ENCODE measurements at regions not wholly inside any gene's neighbourhood (a gene's known extent, or its start where the extent isn't known, plus 50 kb on each side); places are given as distances from the start of the nearest gene placed in this dataset.

- no peak for DNase-seq (ENCODE audit: extremely low spot score, insufficient read length, low read depth)
- no peak for FAIRE-seq
Measured at GRCh38 chr7:117929237-117929636, 56.0 kb upstream of the CTTNBP2 start.

GRCh38 chr7:117931314-117931713 is 58.1 kb upstream of the CTTNBP2 start:
- no peak for FAIRE-seq
- no peak for DNase-seq (ENCODE audit: extremely low spot score, insufficient read length, low read depth)

- no peak for FAIRE-seq
- no peak for DNase-seq (ENCODE audit: extremely low spot score, insufficient read length, low read depth)
Measured at GRCh38 chr7:117937049-117937752, 64.0 kb upstream of the CTTNBP2 start.

- FAIRE-seq (no peak), DNase-seq (ENCODE audit: extremely low spot score, insufficient read length, low read depth) (no peak)
Measured at GRCh38 chr7:117937753-117938483, 64.7 kb upstream of the CTTNBP2 start.

GRCh38 chr7:117941138-117941810 is 68.0 kb upstream of the CTTNBP2 start:
- DNase-seq (ENCODE audit: extremely low spot score, insufficient read length, low read depth) (no peak), FAIRE-seq (no peak)

- DNase-seq (ENCODE audit: extremely low spot score, insufficient read length, low read depth): no peak
- FAIRE-seq: no peak
Measured at GRCh38 chr7:117942780-117943179, 69.5 kb upstream of the CTTNBP2 start.

GRCh38 chr7:117944886-117945285 is 71.6 kb upstream of the CTTNBP2 start:
- no peak for DNase-seq (ENCODE audit: extremely low spot score, insufficient read length, low read depth)

GRCh38 chr7:117946151-117946633 is 73.0 kb upstream of the CTTNBP2 start:
- FAIRE-seq: no peak

More at GRCh38 chr7:117944886-117945285, 71.6 kb upstream of the CTTNBP2 start:
- FAIRE-seq: no peak

GRCh38 chr7:117949232-117949631 is 76.0 kb upstream of the CTTNBP2 start:
- DNase-seq (ENCODE audit: extremely low spot score, insufficient read length, low read depth): no peak

More at GRCh38 chr7:117946151-117946633, 73.0 kb upstream of the CTTNBP2 start:
- DNase-seq (ENCODE audit: extremely low spot score, insufficient read length, low read depth): no peak

GRCh38 chr7:117950601-117951260 is 77.5 kb upstream of the CTTNBP2 start:
- no peak for DNase-seq (ENCODE audit: extremely low spot score, insufficient read length, low read depth)
- no peak for FAIRE-seq

More at GRCh38 chr7:117949232-117949631, 76.0 kb upstream of the CTTNBP2 start:
- FAIRE-seq: no peak

- FAIRE-seq (no peak), DNase-seq (ENCODE audit: extremely low spot score, insufficient read length, low read depth) (no peak)
Measured at GRCh38 chr7:117951285-117951684, 78.0 kb upstream of the CTTNBP2 start.

- no peak for FAIRE-seq
- DNase-seq (ENCODE audit: extremely low spot score, insufficient read length, low read depth): no peak
Measured at GRCh38 chr7:117951691-117952280, 78.5 kb upstream of the CTTNBP2 start.

GRCh38 chr7:117955046-117955445 is 81.8 kb upstream of the CTTNBP2 start:
- DNase-seq (ENCODE audit: extremely low spot score, insufficient read length, low read depth) (no peak), FAIRE-seq (no peak)

- FAIRE-seq (no peak), DNase-seq (ENCODE audit: extremely low spot score, insufficient read length, low read depth) (no peak)
Measured at GRCh38 chr7:117960351-117960750, 87.1 kb upstream of the CTTNBP2 start.

GRCh38 chr7:117961235-117961634 is 88.0 kb upstream of the CTTNBP2 start:
- FAIRE-seq: no peak
- DNase-seq (ENCODE audit: extremely low spot score, insufficient read length, low read depth): no peak

GRCh38 chr7:117962366-117962994 is 89.2 kb upstream of the CTTNBP2 start:
- DNase-seq (ENCODE audit: extremely low spot score, insufficient read length, low read depth): no peak
- no peak for FAIRE-seq

- FAIRE-seq (no peak), DNase-seq (ENCODE audit: extremely low spot score, insufficient read length, low read depth) (no peak)
Measured at GRCh38 chr7:117963264-117964197, 90.3 kb upstream of the CTTNBP2 start.

- no peak for DNase-seq (ENCODE audit: extremely low spot score, insufficient read length, low read depth)
- FAIRE-seq: no peak
Measured at GRCh38 chr7:117970801-117971200, 97.6 kb upstream of the CTTNBP2 start.
